GM23248 (cell line): ENCODE measurements at regions not wholly inside any gene's neighbourhood (a gene's known extent, or its start where the extent isn't known, plus 50 kb on each side); places are given as distances from the start of the nearest gene placed in this dataset.

Source experiments
- DNase-seq: peaks from one replicate; pipeline ENCODE4 v3.0.0-alpha.2; 2015
- H2AFZ ChIP-seq: fragments of 200-600 bp; sonication (generic); 2 replicates; pipeline ENCODE4 v1.6.1; 2016; ENCODE audit warnings: antibody characterized with exemption
- H3F3A ChIP-seq: fragments of 200-600 bp; sonication (generic); 2 replicates; pipeline ENCODE4 v1.6.1; 2016; ENCODE audit warnings: mild to moderate bottlenecking, antibody characterized with exemption, mixed run types; ENCODE audit not compliant: insufficient read depth
- H3K27ac ChIP-seq: fragments of 200-600 bp; sonication (generic); 2 replicates; pipeline ENCODE4 v1.5.1; 2016; ENCODE audit warnings: mild to moderate bottlenecking
- H3K27me3 ChIP-seq: fragments of 200-600 bp; sonication (generic); replicated peaks from 2 replicates; pipeline ENCODE4 v1.6.1; 2016; ENCODE audit warnings: mild to moderate bottlenecking; ENCODE audit not compliant: insufficient read depth
- H3K36me3 ChIP-seq: fragments of 200-600 bp; sonication (generic); 2 replicates; pipeline ENCODE4 v1.6.1; 2016; ENCODE audit warnings: low read depth, mild to moderate bottlenecking
- H3K4me1 ChIP-seq: fragments of 200-600 bp; sonication (generic); 2 replicates; pipeline ENCODE4 v1.6.1; 2016; ENCODE audit warnings: mild to moderate bottlenecking; ENCODE audit not compliant: insufficient read depth
- H3K4me2 ChIP-seq: fragments of 200-600 bp; sonication (generic); one replicate; pipeline ENCODE4 v1.6.1; 2016; ENCODE audit warnings: mild to moderate bottlenecking; ENCODE audit not compliant: unreplicated experiment
- H3K4me3 ChIP-seq: fragments of 200-600 bp; sonication (generic); 2 replicates; pipeline ENCODE4 v1.5.1; 2016; ENCODE audit warnings: mild to moderate bottlenecking
- H3K79me2 ChIP-seq: fragments of 200-600 bp; sonication (generic); 2 replicates; pipeline ENCODE4 v1.6.1; 2016; ENCODE audit warnings: mild to moderate bottlenecking; ENCODE audit not compliant: insufficient read depth
- H3K9ac ChIP-seq: fragments of 200-600 bp; sonication (generic); 2 replicates; pipeline ENCODE4 v1.6.1; 2016; ENCODE audit warnings: mild to moderate bottlenecking
- H3K9me2 ChIP-seq: fragments of 200-600 bp; sonication (generic); 2 replicates; pipeline ENCODE4 v1.6.1; 2016; ENCODE audit warnings: mixed run types, mild to moderate bottlenecking, moderate library complexity; ENCODE audit not compliant: insufficient read depth
- H3K9me3 ChIP-seq: fragments of 200-600 bp; sonication (generic); one replicate; pipeline ENCODE4 v1.6.1; 2017; ENCODE audit warnings: low read depth
- H4K20me1 ChIP-seq: fragments of 200-600 bp; sonication (generic); 2 replicates; pipeline ENCODE4 v1.6.0; 2016; ENCODE audit not compliant: insufficient read depth
- EZH2 ChIP-seq: fragments of 200-600 bp; sonication (generic); IDR thresholded peaks from 2 replicates; pipeline ENCODE4 v1.6.1; 2018; ENCODE audit warnings: antibody characterized with exemption, mild to moderate bottlenecking; ENCODE audit not compliant: insufficient read depth, poor library complexity, severe bottlenecking
- EZH2phosphoT487 ChIP-seq: fragments of 200-600 bp; sonication (generic); IDR thresholded peaks from 2 replicates; pipeline ENCODE4 v1.6.1; 2018; ENCODE audit warnings: antibody characterized with exemption, moderate library complexity, mild to moderate bottlenecking, low read depth; ENCODE audit not compliant: insufficient read depth
- WGBS, 2 experiments: methylation state at CpG; one replicate each; pipeline ENCODE4 v1.1.6; 2015 to 2017; ENCODE audit warnings: low lambda C conversion rate in 2 of 2, low coverage in 1 of 2; ENCODE audit errors: missing lambda C conversion rate in 2 of 2; 5-methylcytosine and 5-hydroxymethylcytosine counted together
- in situ Hi-C: fragments of 300-500 bp; cut with MboI; formaldehyde crosslinking; loops from 2 replicates; pipeline ENCODE4 v1.15.0; 2020

- H3K4me2 ChIP-seq, result no peak overlapping the region
- no peaks in the 10 kb centered on the region for H3K36me3 ChIP-seq
- no peak overlapping the region for H2AFZ ChIP-seq
- no peaks in the 10 kb centered on the region for H3F3A ChIP-seq
- no peaks in the 10 kb centered on the region for H4K20me1 ChIP-seq
- WGBS, 2 experiments, result 20 to 25% methylated on average over 5 of the region's 5 CpGs
- H3K9me3 ChIP-seq, result no peaks in the 10 kb centered on the region
- no peaks in the 10 kb centered on the region for H3K9me2 ChIP-seq
- TF ChIP-seq EZH2phosphoT487 (no peak), EZH2 (no peak)
- no peaks in the 10 kb centered on the region for H3K27me3 ChIP-seq
- no peak overlapping the region for H3K27ac ChIP-seq
- DNase-seq, result no peak
- H3K9ac ChIP-seq, result no peak overlapping the region
- H3K4me1 ChIP-seq, result no peaks in the 10 kb centered on the region
- H3K4me3 ChIP-seq, result no peak overlapping the region
- in situ Hi-C loops, result no loop called here
- H3K79me2 ChIP-seq, result no peaks in the 10 kb centered on the region
These were observed 51.8 kb upstream of the ANKRD34C start for GRCh38 chr15:79230766-79231165.

- Histone ChIP-seq H3K36me3 (no peaks in the 10 kb centered on the region), H3K4me1 (no peaks in the 10 kb centered on the region), H3K4me2 (no peak overlapping the region), H3K27me3 (peaks cover 13% of the 10 kb centered on the region), H3K9ac (no peak overlapping the region), H3K79me2 (no peaks in the 10 kb centered on the region), H3K4me3 (no peak overlapping the region), H2AFZ (no peak overlapping the region), H3F3A (no peaks in the 10 kb centered on the region), H3K9me2 (no peaks in the 10 kb centered on the region), H3K9me3 (no peaks in the 10 kb centered on the region), H3K27ac (no peak overlapping the region), H4K20me1 (no peaks in the 10 kb centered on the region)
- no peak for TF ChIP-seq EZH2phosphoT487
- TF ChIP-seq EZH2, result no peak
- 4 to 9% methylated on average over 2 of the region's 2 CpGs for WGBS, 2 experiments
- no peak for DNase-seq
- in situ Hi-C loops, result no loop called here
These were observed 59.7 kb upstream of the ANKRD34C start for GRCh38 chr15:79222808-79223207.

- TF ChIP-seq EZH2phosphoT487, result no peak
- no peak for TF ChIP-seq EZH2
- no peak for DNase-seq
- WGBS, 2 experiments, result 0 to 4% methylated on average over 2 of the region's 2 CpGs
- no peak overlapping the region for H3K4me3 ChIP-seq
- no peaks in the 10 kb centered on the region for H4K20me1 ChIP-seq
- H3K36me3 ChIP-seq, result no peaks in the 10 kb centered on the region
- in situ Hi-C loops, result no loop called here
- H2AFZ ChIP-seq, result no peak overlapping the region
- no peaks in the 10 kb centered on the region for H3K9me2 ChIP-seq
- no peak overlapping the region for H3K4me2 ChIP-seq
- no peaks in the 10 kb centered on the region for H3K4me1 ChIP-seq
- no peaks in the 10 kb centered on the region for H3K9me3 ChIP-seq
- H3K27me3 ChIP-seq, result peaks cover 13% of the 10 kb centered on the region
- no peaks in the 10 kb centered on the region for H3F3A ChIP-seq
- no peaks in the 10 kb centered on the region for H3K79me2 ChIP-seq
- H3K9ac ChIP-seq, result no peak overlapping the region
- no peak overlapping the region for H3K27ac ChIP-seq
These were observed 60.8 kb upstream of the ANKRD34C start for GRCh38 chr15:79221696-79222095.

GRCh38 chr15:79219393-79220056, 63.0 kb upstream of the ANKRD34C start:
- in situ Hi-C loops, result no loop called here
- H3K36me3 ChIP-seq, result no peaks in the 10 kb centered on the region
- H3K9me3 ChIP-seq, result no peaks in the 10 kb centered on the region
- H3K4me3 ChIP-seq, result no peak overlapping the region
- no peak for DNase-seq
- no peaks in the 10 kb centered on the region for H3K4me1 ChIP-seq
- no peaks in the 10 kb centered on the region for H3K9me2 ChIP-seq
- H4K20me1 ChIP-seq, result no peaks in the 10 kb centered on the region
- H3K9ac ChIP-seq, result no peak overlapping the region
- no peak for TF ChIP-seq EZH2
- no peak for TF ChIP-seq EZH2phosphoT487
- H2AFZ ChIP-seq, result no peak overlapping the region
- 31% methylated on average over 4 of the region's 4 CpGs for WGBS, 2 experiments
- peaks cover 10% of the 10 kb centered on the region for H3K27me3 ChIP-seq
- no peaks in the 10 kb centered on the region for H3F3A ChIP-seq
- no peaks in the 10 kb centered on the region for H3K79me2 ChIP-seq
- no peak overlapping the region for H3K27ac ChIP-seq
- no peak overlapping the region for H3K4me2 ChIP-seq
